DND-41 (cell line): ENCODE measurements at regions not wholly inside any gene's neighbourhood (a gene's known extent, or its start where the extent isn't known, plus 50 kb on each side); places are given as distances from the start of the nearest gene placed in this dataset.

Experiments
- CTCF ChIP-seq: IDR thresholded peaks from 2 replicates; pipeline ENCODE4 v1.5.1; 2012; ENCODE audit warnings: borderline replicate concordance, low read length, moderate library complexity, mild to moderate bottlenecking; ENCODE audit not compliant: poor library complexity, severe bottlenecking; ENCODE audit errors: extremely low read depth
- EZH2 ChIP-seq: IDR thresholded peaks from 3 replicates; pipeline ENCODE4 v1.6.1; 2012; ENCODE audit warnings: borderline replicate concordance, low read depth, mild to moderate bottlenecking, moderate library complexity, low read length, inconsistent platforms; ENCODE audit not compliant: severe bottlenecking

- TF ChIP-seq CTCF, result no peak
- no peak for TF ChIP-seq EZH2
Observed at GRCh38 chr2:175640655-175641054, 361.4 kb downstream of the LNPK start.
